H1 (cell line): ENCODE measurements at regions not wholly inside any gene's neighbourhood (a gene's known extent, or its start where the extent isn't known, plus 50 kb on each side); places are given as distances from the start of the nearest gene placed in this dataset.

Experiments
- CTCF ChIA-PET: fragments of 300-600 bp; sonication (Branson Sonifier 250); formaldehyde crosslinking; loops from one replicate; lab custom pipeline; 2021; ENCODE audit not compliant: partially characterized antibody; lab: Charles Lee
- POLR2A ChIA-PET: fragments of 300-600 bp; sonication (Branson Sonifier 250); formaldehyde crosslinking; loops from one replicate; lab custom pipeline; 2021; ENCODE audit warnings: inconsistent platforms; ENCODE audit not compliant: partially characterized antibody; lab: Charles Lee
- DNase-seq, 2 experiments: peaks; one replicate each; pipeline versions ENCODE4 v3.0.0 to v3.0.0-alpha.2; 2010 to 2022; ENCODE audit warnings: low spot score in 2 of 2, low read depth in 1 of 2, mixed read lengths in 1 of 2
- FAIRE-seq: peaks from 2 replicates; lab custom pipeline; 2011; peaks lifted over from hg19 to GRCh38; lab: Jason Lieb, UNC
- H2AFZ ChIP-seq: 2 replicates; pipeline ENCODE4 v1.8.1; 2012; ENCODE audit warnings: low read length, inconsistent platforms
- H2AK5ac ChIP-seq: 2 replicates; pipeline ENCODE4 v1.6.1; 2013; ENCODE audit warnings: low read depth, low read length
- H2BK120ac ChIP-seq: replicated peaks from 2 replicates; pipeline ENCODE3; 2013; ENCODE audit warnings: low read depth, low read length, inconsistent platforms
- H2BK12ac ChIP-seq: 2 replicates; pipeline ENCODE4 v1.6.1; 2013; ENCODE audit warnings: low read depth, low read length
- H2BK15ac ChIP-seq: 2 replicates; pipeline ENCODE4 v1.6.1; 2013; ENCODE audit warnings: low read length
- H2BK20ac ChIP-seq: 2 replicates; pipeline ENCODE4 v1.6.1; 2013; ENCODE audit warnings: low read length
- H2BK5ac ChIP-seq: 2 replicates; pipeline ENCODE4 v1.6.1; 2013; ENCODE audit warnings: low read depth, low read length
- H3K14ac ChIP-seq: 2 replicates; pipeline ENCODE4 v1.6.1; 2013; ENCODE audit warnings: inconsistent platforms; ENCODE audit not compliant: insufficient read length
- H3K18ac ChIP-seq: 2 replicates; pipeline ENCODE4 v1.6.1; 2013; ENCODE audit warnings: low read length; ENCODE audit errors: extremely low read depth
- H3K23ac ChIP-seq: 2 replicates; pipeline ENCODE4 v1.6.1; 2013; ENCODE audit warnings: inconsistent platforms; ENCODE audit not compliant: insufficient read length
- H3K23me2 ChIP-seq: 2 replicates; pipeline ENCODE4 v1.6.1; 2013; ENCODE audit warnings: low read depth, low read length
- H3K27ac ChIP-seq: 2 replicates; pipeline ENCODE4 v1.6.1; 2011; ENCODE audit warnings: low read depth, low read length, inconsistent platforms
- H3K27me3 ChIP-seq, 4 experiments: replicated peaks in 1 of 4; 1 replicate in 1 of 4; 2 replicates in 3 of 4; pipeline versions ENCODE4 v1.6.1 to v1.8.1; 2011 to 2013; ENCODE audit warnings: low read length in 3 of 4, mild to moderate bottlenecking in 3 of 4, inconsistent platforms in 2 of 4, mixed read lengths in 2 of 4, moderate library complexity in 1 of 4; ENCODE audit not compliant: control insufficient read depth in 3 of 4, insufficient read depth in 3 of 4; ENCODE audit errors: extremely low read depth in 1 of 4
- H3K36me3 ChIP-seq, 4 experiments: 2 replicates each; pipeline versions ENCODE4 v1.6.1 to v1.8.1; 2011 to 2013; ENCODE audit warnings: mild to moderate bottlenecking in 4 of 4, low read length in 3 of 4, moderate library complexity in 2 of 4, control low read depth in 1 of 4, inconsistent platforms in 1 of 4; ENCODE audit not compliant: insufficient read depth in 4 of 4, control insufficient read depth in 2 of 4
- H3K4ac ChIP-seq: replicated peaks from 2 replicates; pipeline ENCODE3; 2013; ENCODE audit warnings: low read length, low read depth, mixed read lengths, inconsistent platforms; ENCODE audit not compliant: insufficient read length
- H3K4me1 ChIP-seq, 4 experiments: replicated peaks in 1 of 4; 1 replicate in 1 of 4; 2 replicates in 3 of 4; pipeline versions ENCODE4 v1.6.1 to v1.8.1; 2011 to 2013; ENCODE audit warnings: low read length in 3 of 4, inconsistent platforms in 2 of 4, mixed read lengths in 1 of 4; ENCODE audit not compliant: insufficient read depth in 4 of 4, control insufficient read depth in 3 of 4
- H3K4me2 ChIP-seq, 2 experiments: 2 replicates each; pipeline versions ENCODE4 v1.6.1 to v1.8.1; 2011 to 2013; ENCODE audit warnings: low read depth in 2 of 2, low read length in 2 of 2, control low read depth in 1 of 2, inconsistent platforms in 1 of 2, mild to moderate bottlenecking in 1 of 2; ENCODE audit not compliant: insufficient read depth in 1 of 2
- H3K4me3 ChIP-seq, 4 experiments: fragments of 200-600, 300-600 bp in 1 of 4; sonication (generic), shearing (Covaris generic), sonication (Bioruptor Twin) in 1 of 4; 2 replicates each; pipeline versions ENCODE4 v1.5.1 to v1.8.1; 2011 to 2016; ENCODE audit warnings: low read length in 4 of 4, low read depth in 3 of 4, control low read depth in 2 of 4, inconsistent platforms in 2 of 4, mild to moderate bottlenecking in 2 of 4, mixed read lengths in 1 of 4, moderate library complexity in 1 of 4; ENCODE audit not compliant: insufficient read depth in 2 of 4; ENCODE audit errors: extremely low read depth in 1 of 4
- H3K56ac ChIP-seq: replicated peaks from 2 replicates; pipeline ENCODE3; 2013; ENCODE audit warnings: low read depth, mild to moderate bottlenecking, mixed read lengths, low read length, inconsistent platforms; ENCODE audit not compliant: insufficient read length
- H3K79me1 ChIP-seq: 2 replicates; pipeline ENCODE4 v1.6.1; 2013; ENCODE audit warnings: low read depth, low read length, control low read depth
- H3K79me2 ChIP-seq, 2 experiments: 2 replicates each; pipeline versions ENCODE4 v1.6.1 to v1.8.1; 2012 to 2013; ENCODE audit warnings: low read length in 2 of 2, mild to moderate bottlenecking in 2 of 2, inconsistent platforms in 1 of 2; ENCODE audit not compliant: insufficient read depth in 2 of 2, control insufficient read depth in 1 of 2
- H3K9ac ChIP-seq, 4 experiments: replicated peaks in 1 of 4; 1 replicate in 1 of 4; 2 replicates in 3 of 4; pipeline versions ENCODE4 v1.6.1 to v1.8.1; 2011 to 2013; ENCODE audit warnings: low read depth in 3 of 4, low read length in 3 of 4, control low read depth in 2 of 4, mild to moderate bottlenecking in 2 of 4, moderate library complexity in 2 of 4, inconsistent platforms in 1 of 4; ENCODE audit errors: extremely low read depth in 1 of 4
- H3K9me3 ChIP-seq, 2 experiments: 2 replicates each; pipeline versions ENCODE4 v1.6.1 to v1.8.1; 2012 to 2013; ENCODE audit warnings: mild to moderate bottlenecking in 2 of 2, moderate library complexity in 2 of 2, control low read depth in 1 of 2, inconsistent platforms in 1 of 2, low read depth in 1 of 2, low read length in 1 of 2, mixed read lengths in 1 of 2; ENCODE audit not compliant: insufficient read depth in 2 of 2
- H4K20me1 ChIP-seq, 2 experiments: replicated peaks in 1 of 2; 2 replicates each; pipeline versions ENCODE3 to v1.8.1; 2011 to 2013; ENCODE audit warnings: inconsistent platforms in 2 of 2, low read length in 2 of 2, mild to moderate bottlenecking in 1 of 2; ENCODE audit not compliant: insufficient read depth in 2 of 2, control insufficient read depth in 1 of 2
- H4K5ac ChIP-seq: 2 replicates; pipeline ENCODE4 v1.6.1; 2013; ENCODE audit warnings: low read length, low read depth, mixed read lengths, inconsistent platforms; ENCODE audit not compliant: insufficient read length
- H4K8ac ChIP-seq: 2 replicates; pipeline ENCODE4 v1.8.0; 2013; ENCODE audit warnings: mild to moderate bottlenecking, moderate library complexity, low read length, inconsistent platforms; ENCODE audit not compliant: insufficient read depth; ENCODE audit errors: extremely low read depth
- H4K91ac ChIP-seq: replicated peaks from 2 replicates; pipeline ENCODE3; 2013; ENCODE audit warnings: low read length, mixed read lengths, inconsistent platforms; ENCODE audit not compliant: insufficient read length
- ATF3 ChIP-seq: IDR thresholded peaks from 2 replicates; pipeline ENCODE4 v1.6.1; 2011; ENCODE audit warnings: low read depth, mild to moderate bottlenecking, low read length; ENCODE audit not compliant: insufficient read depth
- BCL11A ChIP-seq, 2 experiments: IDR thresholded peaks; one replicate each; pipeline ENCODE4 v1.6.1; 2011; ENCODE audit warnings: low read depth in 2 of 2, low read length in 2 of 2, mild to moderate bottlenecking in 2 of 2
- CHD1 ChIP-seq: IDR thresholded peaks from 2 replicates; pipeline ENCODE4 v1.6.1; 2012; ENCODE audit warnings: low read depth, low read length, improper control_type of control experiment
- EGR1 ChIP-seq: IDR thresholded peaks from 2 replicates; pipeline ENCODE4 v1.6.1; 2011; ENCODE audit warnings: low read depth, low read length, borderline replicate concordance
- GTF2F1 ChIP-seq: IDR thresholded peaks from 2 replicates; pipeline ENCODE4 v1.6.1; 2012; ENCODE audit warnings: low read depth, low read length, improper control_type of control experiment, borderline replicate concordance
- KDM5A ChIP-seq: fragments of 200-600 bp; IDR thresholded peaks from 2 replicates; pipeline ENCODE4 v1.7.1; 2012; ENCODE audit warnings: mild to moderate bottlenecking, low read length, inconsistent platforms, mixed read lengths
- NRF1 ChIP-seq: IDR thresholded peaks from 2 replicates; pipeline ENCODE4 v1.6.1; 2011; ENCODE audit warnings: mild to moderate bottlenecking, low read depth, low read length, improper control_type of control experiment
- POU5F1 ChIP-seq: IDR thresholded peaks from 2 replicates; pipeline ENCODE4 v1.6.1; 2011; ENCODE audit warnings: low read depth, mild to moderate bottlenecking, low read length, moderate library complexity
- RFX5 ChIP-seq: IDR thresholded peaks from 2 replicates; pipeline ENCODE4 v1.6.1; 2011; ENCODE audit warnings: low read depth, low read length, improper control_type of control experiment, borderline replicate concordance
- RNF2 ChIP-seq: fragments of 200-900, 300-1000 bp; sonication (generic); IDR thresholded peaks from 2 replicates; pipeline ENCODE4 v1.7.1; 2016; ENCODE audit warnings: borderline replicate concordance, low read depth, mild to moderate bottlenecking, antibody characterized with exemption, low read length; ENCODE audit not compliant: poor library complexity, severe bottlenecking; ENCODE audit errors: missing control alignments
- RXRA ChIP-seq: IDR thresholded peaks from 2 replicates; pipeline ENCODE4 v1.6.1; 2011; ENCODE audit warnings: low read depth, mild to moderate bottlenecking, low read length, moderate library complexity; ENCODE audit not compliant: insufficient read depth
- SAP30 ChIP-seq: fragments of 300-600 bp; sonication (generic); IDR thresholded peaks from 2 replicates; pipeline ENCODE4 v1.7.1; 2012; ENCODE audit warnings: low read length, moderate library complexity, mild to moderate bottlenecking, inconsistent platforms; ENCODE audit not compliant: insufficient read depth, insufficient replicate concordance
- SP4 ChIP-seq: IDR thresholded peaks from 2 replicates; pipeline ENCODE4 v1.6.1; 2012; ENCODE audit warnings: low read length, inconsistent platforms
- SRF ChIP-seq: IDR thresholded peaks from 2 replicates; pipeline ENCODE4 v1.6.1; 2011; ENCODE audit warnings: mild to moderate bottlenecking, low read depth, low read length, moderate library complexity
- TF ChIP-seq, protein P1 (sequence below): IDR thresholded peaks from 2 replicates; pipeline ENCODE4 v1.6.1; 2012; ENCODE audit warnings: inconsistent platforms

- Histone ChIP-seq H2BK120ac (no peak overlapping the region), H3K56ac (no peak overlapping the region), H3K14ac (no peak overlapping the region), H2BK5ac (no peak overlapping the region), H3K9ac (no peak overlapping the region), H3K23ac (no peak overlapping the region), H3K79me2 (no peaks in the 10 kb centered on the region), H3K23me2 (no peaks in the 10 kb centered on the region), H4K5ac (no peak overlapping the region), H3K36me3 (no peaks in the 10 kb centered on the region; a peak in 1 of 8 replicates), H4K91ac (no peak overlapping the region), H2BK15ac (no peak overlapping the region), H2AK5ac (no peak overlapping the region), H2BK12ac (no peak overlapping the region), H3K4me3 (no peak overlapping the region), H3K27me3 (no peaks in the 10 kb centered on the region), H3K9me3 (peaks cover 30 to 33% of the 10 kb centered on the region in 2 experiments), H3K27ac (no peak overlapping the region), H3K79me1 (no peaks in the 10 kb centered on the region), H4K8ac (no peak overlapping the region), H2AFZ (no peak overlapping the region), H3K18ac (no peak overlapping the region), H4K20me1 (no peaks in the 10 kb centered on the region), H2BK20ac (no peak overlapping the region), H3K4ac (no peak overlapping the region), H3K4me2 (no peak overlapping the region), H3K4me1 (no peaks in the 10 kb centered on the region)
- CTCF ChIA-PET, result no interaction called here
- FAIRE-seq (no peak), DNase-seq (no peak)
- POLR2A ChIA-PET, result interaction anchor here (0.8 kb wide), 1 partner anchor 17 kb away, joined by 3 read pairs; no protein-coding TSS in a partner anchor
- no peak for TF ChIP-seq KDM5A
- no peak for TF ChIP-seq ATF3
- TF ChIP-seq SAP30, result no peak
- no peak for TF ChIP-seq SRF
- no peak for TF ChIP-seq RFX5
- TF ChIP-seq CHD1, result no peak
- TF ChIP-seq EGR1, result no peak
- TF ChIP-seq POU5F1, result no peak
- no peak for TF ChIP-seq GTF2F1
- no peak for TF ChIP-seq SP4
- no peak for TF ChIP-seq RNF2
- no peak for TF ChIP-seq BCL11A (IDR thresholded peaks at IDR 0.05; ENCODE audit: low read depth in 2 of 2, low read length in 2 of 2)
- no peak for TF ChIP-seq RXRA
- TF ChIP-seq, protein P1, sequence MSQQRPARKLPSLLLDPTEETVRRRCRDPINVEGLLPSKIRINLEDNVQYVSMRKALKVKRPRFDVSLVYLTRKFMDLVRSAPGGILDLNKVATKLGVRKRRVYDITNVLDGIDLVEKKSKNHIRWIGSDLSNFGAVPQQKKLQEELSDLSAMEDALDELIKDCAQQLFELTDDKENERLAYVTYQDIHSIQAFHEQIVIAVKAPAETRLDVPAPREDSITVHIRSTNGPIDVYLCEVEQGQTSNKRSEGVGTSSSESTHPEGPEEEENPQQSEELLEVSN, result no peak
- no peak for TF ChIP-seq NRF1
Measured at GRCh38 chr5:92421196-92421595, 1038.1 kb upstream of the ARRDC3 start.
